ENCODE measurements at regions not wholly inside any gene's neighbourhood (a gene's known extent, or its start where the extent isn't known, plus 50 kb on each side); places are given as distances from the start of the nearest gene placed in this dataset.

- Histone ChIP-seq H3K4me1 (ENCODE audit: insufficient read depth) (no peaks in the 10 kb centered on the region), H3K4me3 (ENCODE audit: low read depth, low read length) (no peak overlapping the region), H3K27ac (ENCODE audit: low read depth) (no peak overlapping the region), H3K36me3 (ENCODE audit: insufficient read depth) (no peaks in the 10 kb centered on the region)
- 95% methylated on average over 1 of the region's 1 CpG for WGBS
- DNase-seq (ENCODE audit: extremely low spot score) = no peak
Observed at GRCh38 chr14:44142006-44142405, 365.1 kb downstream of the FSCB start.

DNA sequence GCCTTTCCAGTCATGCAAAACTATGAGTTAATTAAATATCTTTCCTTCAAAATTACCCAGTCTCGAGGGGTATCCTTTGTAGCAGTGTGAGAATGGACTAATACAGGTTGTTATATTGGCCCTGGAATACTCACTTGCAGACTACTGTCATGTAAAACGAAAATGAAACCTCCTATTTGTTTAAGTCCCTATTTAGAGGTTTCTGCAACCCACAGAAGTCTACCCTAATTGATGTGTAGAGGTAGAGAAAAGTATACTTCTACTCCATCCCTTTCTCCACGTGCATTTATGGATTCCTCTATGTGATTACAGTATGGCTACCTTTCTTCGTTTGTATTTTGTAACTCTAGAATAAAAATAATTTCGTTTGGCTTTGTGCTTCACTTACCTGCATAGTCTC, 371.1 kb downstream of the FSCB start:
- Histone ChIP-seq H3K36me3 (ENCODE audit: insufficient read depth) (no peaks in the 10 kb centered on the region), H3K4me1 (ENCODE audit: insufficient read depth) (no peaks in the 10 kb centered on the region), H3K4me3 (ENCODE audit: low read depth, low read length) (no peak overlapping the region), H3K27ac (ENCODE audit: low read depth) (no peak overlapping the region)
- WGBS = 84% methylated on average over 5 of the region's 5 CpGs
- no peak for DNase-seq (ENCODE audit: extremely low spot score)

DNA sequence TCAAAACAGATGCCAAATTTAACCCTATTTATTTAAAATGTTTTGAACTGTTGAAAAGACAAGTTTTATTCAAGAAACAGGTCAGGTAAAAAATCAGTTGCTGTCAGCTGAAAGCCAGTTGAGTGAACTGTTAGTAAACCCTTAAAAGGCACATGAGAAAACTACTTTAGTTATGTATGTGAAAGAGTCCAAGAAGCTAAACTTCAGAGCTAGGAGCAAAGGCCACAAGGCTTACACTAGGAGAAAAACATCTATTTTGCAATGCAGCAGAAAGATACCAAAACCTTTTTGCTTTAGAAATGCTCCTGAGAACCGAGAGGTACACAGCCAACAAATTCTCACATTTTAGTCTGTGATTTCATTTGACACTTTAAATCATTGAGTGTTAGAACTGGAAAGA, 375.2 kb downstream of the FSCB start:
- H3K4me1 ChIP-seq (ENCODE audit: insufficient read depth) = no peaks in the 10 kb centered on the region
- 78% methylated on average over 1 of the region's 1 CpG for WGBS
- no peak overlapping the region for H3K27ac ChIP-seq (ENCODE audit: low read depth)
- no peak for DNase-seq (ENCODE audit: extremely low spot score)
- no peak overlapping the region for H3K4me3 ChIP-seq (ENCODE audit: low read depth, low read length)
- H3K36me3 ChIP-seq (ENCODE audit: insufficient read depth) = no peaks in the 10 kb centered on the region

- no peak overlapping the region for H3K27ac ChIP-seq (ENCODE audit: low read depth)
- 88% methylated on average over 7 of the region's 7 CpGs for WGBS
- no peaks in the 10 kb centered on the region for H3K4me1 ChIP-seq (ENCODE audit: insufficient read depth)
- H3K4me3 ChIP-seq (ENCODE audit: low read depth, low read length) = no peak overlapping the region
- DNase-seq (ENCODE audit: extremely low spot score) = no peak
- no peaks in the 10 kb centered on the region for H3K36me3 ChIP-seq (ENCODE audit: insufficient read depth)
Observed at GRCh38 chr14:44113769-44114730, 393.0 kb downstream of the FSCB start.

DNA sequence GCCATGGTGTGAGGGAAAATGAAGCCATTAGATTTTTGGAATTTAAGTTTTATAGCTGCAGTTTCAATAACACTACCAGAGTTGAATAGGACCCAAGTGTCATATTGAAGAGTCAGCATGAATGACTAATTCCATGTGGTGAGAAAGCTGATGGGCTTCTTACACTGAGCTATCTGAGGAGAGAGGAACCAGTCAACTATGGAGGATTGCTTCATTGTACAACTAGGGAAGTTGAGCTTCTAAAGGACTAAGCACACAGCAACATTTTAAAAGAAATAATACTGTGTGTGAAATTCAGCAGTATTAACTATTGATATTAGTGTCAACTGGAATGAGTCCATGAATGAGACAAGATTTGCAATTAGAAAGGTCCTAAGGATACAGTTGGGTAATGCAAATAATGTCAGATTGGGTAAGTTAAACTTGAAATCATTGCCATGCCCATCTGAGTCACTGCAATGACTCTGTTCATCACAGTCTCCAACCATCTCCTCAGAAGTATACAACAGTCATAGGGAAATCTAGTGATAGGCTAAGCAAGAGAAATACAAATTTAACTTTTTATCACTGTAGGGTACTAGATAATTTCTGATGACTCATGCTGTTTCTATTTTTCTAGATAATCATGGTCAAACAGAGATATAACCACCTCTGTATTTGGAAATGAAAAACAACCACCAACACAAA, 394.2 kb downstream of the FSCB start:
- Histone ChIP-seq H3K36me3 (ENCODE audit: insufficient read depth) (no peaks in the 10 kb centered on the region), H3K4me3 (ENCODE audit: low read depth, low read length) (no peak overlapping the region), H3K4me1 (ENCODE audit: insufficient read depth) (no peaks in the 10 kb centered on the region), H3K27ac (ENCODE audit: low read depth) (no peak overlapping the region)
- no peak for DNase-seq (ENCODE audit: extremely low spot score)

DNA sequence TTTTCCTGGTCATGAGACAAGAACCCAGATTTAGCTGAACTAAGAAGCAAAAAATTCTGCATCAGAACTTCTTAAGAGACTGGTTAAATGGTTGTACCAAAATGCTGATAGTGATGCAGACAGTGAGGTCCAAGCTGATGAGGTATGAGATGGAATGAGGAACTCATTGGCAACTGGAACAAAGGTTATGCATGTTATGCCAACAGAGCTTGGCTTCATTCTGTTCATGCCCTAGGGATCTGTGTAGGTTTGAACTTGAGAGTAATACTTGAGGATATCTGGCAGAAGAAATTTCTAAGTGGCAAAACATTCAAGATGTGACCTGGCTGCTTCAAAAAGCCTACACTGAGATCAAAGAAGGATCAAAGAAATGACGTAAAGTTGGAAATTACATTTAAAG, 398.0 kb downstream of the FSCB start:
- WGBS = 95% methylated on average over 1 of the region's 1 CpG
- DNase-seq (ENCODE audit: extremely low spot score) = no peak

DNA sequence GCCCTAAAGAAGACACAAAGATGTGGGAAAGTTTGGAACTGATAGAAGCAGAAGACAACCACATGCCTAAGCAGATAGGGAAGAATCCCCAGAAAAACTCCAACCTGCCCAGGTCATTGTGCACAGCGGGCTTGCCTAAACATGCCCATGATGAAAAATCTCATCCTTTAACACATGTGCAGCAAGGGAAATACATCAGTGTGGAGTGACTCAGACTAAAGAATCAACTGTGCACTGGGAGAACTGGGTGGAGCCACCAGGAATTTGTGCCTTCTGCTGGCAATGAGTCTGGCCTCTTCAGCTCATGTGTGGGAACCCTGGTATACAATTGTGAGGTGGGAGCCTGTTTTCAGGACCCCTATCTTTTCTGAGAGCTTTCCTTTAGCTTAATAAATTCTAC, 398.5 kb downstream of the FSCB start:
- no peak overlapping the region for H3K27ac ChIP-seq (ENCODE audit: low read depth)
- no peaks in the 10 kb centered on the region for H3K36me3 ChIP-seq (ENCODE audit: insufficient read depth)
- H3K4me1 ChIP-seq (ENCODE audit: insufficient read depth) = no peaks in the 10 kb centered on the region
- no peak for DNase-seq (ENCODE audit: extremely low spot score)
- WGBS = 98% methylated on average over 1 of the region's 1 CpG
- no peak overlapping the region for H3K4me3 ChIP-seq (ENCODE audit: low read depth, low read length)

More for the DNA sequence above, 398.0 kb downstream of the FSCB start:
- Histone ChIP-seq H3K4me3 (ENCODE audit: low read depth, low read length) (no peak overlapping the region), H3K27ac (ENCODE audit: low read depth) (no peak overlapping the region), H3K36me3 (ENCODE audit: insufficient read depth) (no peaks in the 10 kb centered on the region), H3K4me1 (ENCODE audit: insufficient read depth) (no peaks in the 10 kb centered on the region)

DNA sequence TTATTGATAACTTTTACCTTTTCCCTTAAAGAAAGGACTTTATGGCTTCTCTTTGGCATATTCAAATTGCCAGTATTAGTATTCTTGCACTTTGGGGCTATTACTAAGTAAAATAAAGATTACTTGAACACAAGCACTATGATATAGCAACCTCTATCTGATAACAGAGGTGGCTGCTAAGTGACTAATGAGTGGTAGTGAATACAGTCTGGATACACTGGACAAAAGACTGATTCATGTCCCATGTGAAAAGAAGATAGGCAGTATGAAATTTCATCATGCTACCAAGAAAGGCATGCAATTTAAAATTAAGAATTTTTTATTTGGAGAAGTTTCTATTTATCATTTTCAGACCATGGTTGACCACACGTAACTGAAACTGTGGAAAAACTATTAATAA, 399.9 kb downstream of the FSCB start:
- H3K27ac ChIP-seq (ENCODE audit: low read depth) = no peak overlapping the region
- 90% methylated on average over 1 of the region's 1 CpG for WGBS
- no peaks in the 10 kb centered on the region for H3K36me3 ChIP-seq (ENCODE audit: insufficient read depth)
- H3K4me3 ChIP-seq (ENCODE audit: low read depth, low read length) = no peak overlapping the region
- no peak for DNase-seq (ENCODE audit: extremely low spot score)
- H3K4me1 ChIP-seq (ENCODE audit: insufficient read depth) = no peaks in the 10 kb centered on the region

- no peak for DNase-seq (ENCODE audit: extremely low spot score)
- no peak overlapping the region for H3K27ac ChIP-seq (ENCODE audit: low read depth)
- 79% methylated on average over 1 of the region's 1 CpG for WGBS
- no peaks in the 10 kb centered on the region for H3K36me3 ChIP-seq (ENCODE audit: insufficient read depth)
- no peaks in the 10 kb centered on the region for H3K4me1 ChIP-seq (ENCODE audit: insufficient read depth)
- H3K4me3 ChIP-seq (ENCODE audit: low read depth, low read length) = no peak overlapping the region
Observed at GRCh38 chr14:44099743-44100488, 407.2 kb downstream of the FSCB start.

DNA sequence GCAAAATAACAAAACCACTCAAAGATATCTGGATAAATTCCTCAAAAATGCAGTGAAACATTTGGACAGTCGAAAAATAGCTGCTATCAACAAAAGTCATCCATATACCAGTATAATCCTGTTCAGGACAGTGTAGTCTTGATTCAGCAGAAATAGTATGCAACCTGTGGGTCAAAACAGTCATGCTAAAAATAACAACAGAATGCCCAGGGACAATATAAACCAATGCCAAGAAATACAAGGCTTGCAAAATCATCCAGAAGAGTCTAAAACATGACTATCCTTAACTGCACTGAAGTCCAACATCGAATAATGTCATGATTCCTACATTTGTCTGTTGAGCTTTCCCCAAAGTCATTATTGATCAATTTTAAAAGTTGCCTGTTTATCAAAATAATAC, 425.9 kb downstream of the FSCB start:
- Histone ChIP-seq H3K4me3 (ENCODE audit: low read depth, low read length) (no peak overlapping the region), H3K27ac (ENCODE audit: low read depth) (no peak overlapping the region), H3K4me1 (ENCODE audit: insufficient read depth) (no peaks in the 10 kb centered on the region), H3K36me3 (ENCODE audit: insufficient read depth) (no peaks in the 10 kb centered on the region)
- DNase-seq (ENCODE audit: extremely low spot score) = no peak
- WGBS = 81% methylated on average over 2 of the region's 2 CpGs

DNA sequence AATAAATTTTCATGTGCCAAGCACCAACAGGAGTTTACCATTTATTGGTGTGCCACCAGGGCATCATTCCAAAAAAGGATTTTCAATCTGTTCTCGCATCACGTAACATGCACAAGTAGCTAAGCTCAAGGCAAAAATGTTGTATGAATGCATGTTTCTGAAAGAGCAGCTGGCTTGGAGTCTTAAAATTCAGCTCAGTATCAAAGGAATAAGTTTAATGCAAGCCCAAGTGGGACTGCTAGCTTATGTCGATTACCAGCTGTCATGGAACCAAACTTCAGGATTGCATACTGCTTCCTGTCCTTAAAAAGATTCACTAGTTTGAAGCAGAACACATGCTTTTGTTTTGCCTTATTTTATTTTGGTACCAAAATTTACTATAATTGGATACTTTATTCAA, 437.0 kb downstream of the FSCB start:
- 88% methylated on average over 3 of the region's 3 CpGs for WGBS
- Histone ChIP-seq H3K36me3 (ENCODE audit: insufficient read depth) (no peaks in the 10 kb centered on the region), H3K27ac (ENCODE audit: low read depth) (no peak overlapping the region), H3K4me1 (ENCODE audit: insufficient read depth) (no peaks in the 10 kb centered on the region), H3K4me3 (ENCODE audit: low read depth, low read length) (no peak overlapping the region)
- DNase-seq (ENCODE audit: extremely low spot score) = no peak

DNA sequence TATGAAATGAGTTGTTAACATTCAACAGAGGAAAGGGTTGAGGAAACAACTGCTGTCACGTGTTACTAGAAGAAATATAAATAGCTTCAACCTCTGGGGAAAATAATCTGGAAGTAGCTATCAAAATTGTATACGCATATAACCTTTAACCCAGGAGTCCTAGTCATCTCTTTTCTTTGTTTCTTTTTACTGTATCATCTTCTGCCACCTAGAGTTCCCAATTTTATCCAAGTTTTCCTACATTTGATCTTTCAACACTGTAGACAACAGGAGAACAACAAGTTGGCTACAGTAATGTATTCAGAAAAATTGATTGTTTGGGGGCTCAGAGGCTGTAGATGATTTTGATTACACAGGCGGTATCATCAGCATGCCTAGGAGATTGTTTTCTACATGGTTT, 453.7 kb downstream of the FSCB start:
- H3K4me1 ChIP-seq (ENCODE audit: insufficient read depth) = no peaks in the 10 kb centered on the region
- no peak for DNase-seq (ENCODE audit: extremely low spot score)

GRCh38 chr14:44041700-44042099, 465.4 kb downstream of the FSCB start:
- Histone ChIP-seq H3K4me1 (ENCODE audit: insufficient read depth) (no peaks in the 10 kb centered on the region), H3K36me3 (ENCODE audit: insufficient read depth) (no peaks in the 10 kb centered on the region), H3K4me3 (ENCODE audit: low read depth, low read length) (no peak overlapping the region), H3K27ac (ENCODE audit: low read depth) (no peak overlapping the region)
- no peak for DNase-seq (ENCODE audit: extremely low spot score)
- WGBS = 87% methylated on average over 2 of the region's 2 CpGs

More for the DNA sequence above, 453.7 kb downstream of the FSCB start:
- no peaks in the 10 kb centered on the region for H3K36me3 ChIP-seq (ENCODE audit: insufficient read depth)
- no peak overlapping the region for H3K4me3 ChIP-seq (ENCODE audit: low read depth, low read length)
- H3K27ac ChIP-seq (ENCODE audit: low read depth) = no peak overlapping the region
- WGBS = 81% methylated on average over 3 of the region's 3 CpGs
